Astrocyte (in vitro differentiated cells and primary cell): ENCODE measurements at regions not wholly inside any gene's neighbourhood (a gene's known extent, or its start where the extent isn't known, plus 50 kb on each side); places are given as distances from the start of the nearest gene placed in this dataset.

Experiments used
- DNase-seq: peaks from one replicate; pipeline ENCODE4 v3.0.0-alpha.2; 2010; ENCODE audit warnings: low read depth
- FAIRE-seq: peaks from 2 replicates; lab custom pipeline; 2011; peaks lifted over from hg19 to GRCh38; lab: Jason Lieb, UNC
- H2AFZ ChIP-seq: 2 replicates; pipeline ENCODE4 v1.6.0; 2012; ENCODE audit warnings: low read depth, low read length, inconsistent platforms
- H3K27ac ChIP-seq: 2 replicates; pipeline ENCODE4 v1.5.1; 2011; ENCODE audit warnings: low read depth, low read length, inconsistent platforms
- H3K27me3 ChIP-seq: 2 replicates; pipeline ENCODE4 v1.6.0; 2011; ENCODE audit warnings: low read length, inconsistent platforms; ENCODE audit not compliant: insufficient read depth
- H3K36me3 ChIP-seq: 2 replicates; pipeline ENCODE4 v1.5.1; 2011; ENCODE audit warnings: low read length, inconsistent platforms; ENCODE audit not compliant: insufficient read depth
- H3K4me1 ChIP-seq: 2 replicates; pipeline ENCODE4 v1.5.1; 2011; ENCODE audit warnings: low read length, inconsistent platforms; ENCODE audit not compliant: insufficient read depth
- H3K4me2 ChIP-seq: 2 replicates; pipeline ENCODE4 v1.6.0; 2012; ENCODE audit warnings: low read length, inconsistent platforms
- H3K4me3 ChIP-seq: 2 replicates; pipeline ENCODE4 v1.5.1; 2011; ENCODE audit warnings: low read depth, mild to moderate bottlenecking, low read length, inconsistent platforms; ENCODE audit not compliant: insufficient read depth
- H3K79me2 ChIP-seq: 2 replicates; pipeline ENCODE4 v1.6.0; 2012; ENCODE audit warnings: mild to moderate bottlenecking, low read length, inconsistent platforms; ENCODE audit not compliant: insufficient read depth
- H3K9ac ChIP-seq: 2 replicates; pipeline ENCODE4 v1.6.0; 2012; ENCODE audit warnings: mild to moderate bottlenecking, low read length, inconsistent platforms
- H3K9me3 ChIP-seq: 2 replicates; pipeline ENCODE4 v1.5.1; 2012; ENCODE audit warnings: low read depth, mild to moderate bottlenecking, low read length, inconsistent platforms; ENCODE audit not compliant: insufficient read depth
- H4K20me1 ChIP-seq: 2 replicates; pipeline ENCODE4 v1.6.0; 2012; ENCODE audit warnings: low read length, inconsistent platforms; ENCODE audit not compliant: insufficient read depth
- H3K27ac Mint-ChIP-seq: one replicate; pipeline ENCODE4 v1.8.0; 2021; ENCODE audit warnings: mild to moderate bottlenecking, mixed read lengths; ENCODE audit not compliant: unreplicated experiment
- H3K27me3 Mint-ChIP-seq: one replicate; pipeline ENCODE4 v1.8.0; 2021; ENCODE audit warnings: low read depth, mixed read lengths; ENCODE audit not compliant: unreplicated experiment
- H3K36me3 Mint-ChIP-seq: one replicate; pipeline ENCODE4 v1.8.0; 2021; ENCODE audit warnings: low read depth, mixed read lengths; ENCODE audit not compliant: unreplicated experiment
- H3K4me1 Mint-ChIP-seq: one replicate; pipeline ENCODE4 v1.8.0; 2021; ENCODE audit warnings: low read depth, mixed read lengths; ENCODE audit not compliant: unreplicated experiment
- H3K4me3 Mint-ChIP-seq: one replicate; pipeline ENCODE4 v1.8.0; 2021; ENCODE audit warnings: mild to moderate bottlenecking, moderate library complexity, mixed read lengths; ENCODE audit not compliant: unreplicated experiment
- H3K9me3 Mint-ChIP-seq: one replicate; pipeline ENCODE4 v1.8.0; 2021; ENCODE audit warnings: mild to moderate bottlenecking, mixed read lengths; ENCODE audit not compliant: unreplicated experiment
- CTCF ChIP-seq: IDR thresholded peaks from 2 replicates; pipeline ENCODE4 v1.5.1; 2011; ENCODE audit warnings: low read depth, mild to moderate bottlenecking, inconsistent platforms, low read length, moderate library complexity; ENCODE audit not compliant: insufficient read depth
- EZH2 ChIP-seq: IDR thresholded peaks from 2 replicates; pipeline ENCODE4 v1.6.1; 2012; ENCODE audit warnings: mild to moderate bottlenecking, low read length, inconsistent platforms; ENCODE audit not compliant: insufficient read depth

GRCh38 chr11:32280339-32280738 is 155.0 kb downstream of the WT1 start:
- no peaks in the 10 kb centered on the region for H4K20me1 ChIP-seq
- no peak overlapping the region for H3K4me3 ChIP-seq
- no peak overlapping the region for H3K27ac Mint-ChIP-seq
- H3K4me1 ChIP-seq, result no peaks in the 10 kb centered on the region
- no peak for TF ChIP-seq EZH2
- no peak for TF ChIP-seq CTCF
- H3K36me3 Mint-ChIP-seq, result no peaks in the 10 kb centered on the region
- no peaks in the 10 kb centered on the region for H3K36me3 ChIP-seq
- FAIRE-seq, result no peak
- H3K4me2 ChIP-seq, result no peak overlapping the region
- no peaks in the 10 kb centered on the region for H3K4me1 Mint-ChIP-seq
- H3K9ac ChIP-seq, result no peak overlapping the region
- H3K27ac ChIP-seq, result no peak overlapping the region
- no peak overlapping the region for H2AFZ ChIP-seq
- no peak overlapping the region for H3K4me3 Mint-ChIP-seq
- H3K79me2 ChIP-seq, result no peaks in the 10 kb centered on the region
- no peaks in the 10 kb centered on the region for H3K9me3 ChIP-seq
- H3K27me3 ChIP-seq, result no peaks in the 10 kb centered on the region
- H3K9me3 Mint-ChIP-seq, result peaks cover under 1% of the 10 kb centered on the region
- H3K27me3 Mint-ChIP-seq, result no peaks in the 10 kb centered on the region
- no peak for DNase-seq

GRCh38 chr11:32288276-32288675 is 147.1 kb downstream of the WT1 start:
- no peak overlapping the region for H3K27ac ChIP-seq
- H3K27me3 ChIP-seq, result peaks cover 3% of the 10 kb centered on the region
- H4K20me1 ChIP-seq, result no peaks in the 10 kb centered on the region
- H3K9me3 ChIP-seq, result no peaks in the 10 kb centered on the region
- H3K4me3 ChIP-seq, result no peak overlapping the region
- no peak for DNase-seq
- H3K9ac ChIP-seq, result no peak overlapping the region
- no peak overlapping the region for H3K4me3 Mint-ChIP-seq
- TF ChIP-seq CTCF (no peak), EZH2 (no peak)
- H3K79me2 ChIP-seq, result no peaks in the 10 kb centered on the region
- H3K27me3 Mint-ChIP-seq, result peaks cover 2% of the 10 kb centered on the region
- no peaks in the 10 kb centered on the region for H3K36me3 ChIP-seq
- H3K27ac Mint-ChIP-seq, result no peak overlapping the region
- no peaks in the 10 kb centered on the region for H3K36me3 Mint-ChIP-seq
- FAIRE-seq, result no peak
- no peak overlapping the region for H2AFZ ChIP-seq
- no peaks in the 10 kb centered on the region for H3K4me1 ChIP-seq
- no peaks in the 10 kb centered on the region for H3K4me1 Mint-ChIP-seq
- H3K9me3 Mint-ChIP-seq, result peaks cover 2% of the 10 kb centered on the region
- no peak overlapping the region for H3K4me2 ChIP-seq

- H3K4me1 Mint-ChIP-seq, result no peaks in the 10 kb centered on the region
- Histone ChIP-seq H3K9ac (no peak overlapping the region), H3K4me2 (no peak overlapping the region), H3K36me3 (no peaks in the 10 kb centered on the region), H3K27me3 (peaks cover 3% of the 10 kb centered on the region), H3K27ac (no peak overlapping the region), H2AFZ (no peak overlapping the region), H4K20me1 (no peaks in the 10 kb centered on the region), H3K79me2 (no peaks in the 10 kb centered on the region), H3K4me3 (no peak overlapping the region), H3K9me3 (no peaks in the 10 kb centered on the region), H3K4me1 (no peaks in the 10 kb centered on the region)
- DNase-seq, result no peak
- TF ChIP-seq EZH2 (no peak), CTCF (no peak)
- peaks cover 2% of the 10 kb centered on the region for H3K9me3 Mint-ChIP-seq
- no peak overlapping the region for H3K27ac Mint-ChIP-seq
- FAIRE-seq, result no peak
- H3K4me3 Mint-ChIP-seq, result no peak overlapping the region
- no peaks in the 10 kb centered on the region for H3K36me3 Mint-ChIP-seq
- H3K27me3 Mint-ChIP-seq, result peaks cover 2% of the 10 kb centered on the region
These were observed 145.6 kb downstream of the WT1 start for GRCh38 chr11:32289701-32290100.
